ENCODE measurements at regions not wholly inside any gene's neighbourhood (a gene's known extent, or its start where the extent isn't known, plus 50 kb on each side); places are given as distances from the start of the nearest gene placed in this dataset.

DNA sequence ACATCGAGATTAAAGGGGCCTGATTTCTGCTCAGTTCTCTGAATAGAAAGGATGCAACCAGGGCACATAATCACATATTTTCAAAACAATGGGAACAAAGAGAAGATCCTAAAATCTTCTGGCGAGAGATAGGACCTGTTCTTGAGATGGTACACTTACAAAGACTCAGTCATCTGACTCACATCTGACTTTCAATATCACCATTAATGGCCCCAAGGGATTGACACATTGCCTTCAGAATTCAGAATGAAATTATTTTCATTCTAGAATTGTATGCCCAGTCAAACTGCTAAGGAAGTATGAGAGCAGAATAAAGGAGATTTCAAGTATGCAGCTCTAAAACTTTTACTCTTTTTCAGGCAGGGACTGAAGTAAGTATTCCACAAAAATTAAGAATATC lies 240.7 kb upstream of the POU3F2 start:
- Histone ChIP-seq H3K27me3 (replicated peaks; ENCODE audit: insufficient read depth, low read depth, low read length, poor library complexity) (no peaks in the 10 kb centered on the region), H3K9me3 (ENCODE audit: low read depth, low read length, poor library complexity, severe bottlenecking) (no peaks in the 10 kb centered on the region), H3K36me3 (ENCODE audit: insufficient read depth, low read length, poor library complexity, severe bottlenecking) (no peaks in the 10 kb centered on the region), H3K4me3 (ENCODE audit: low read depth, low read length, poor library complexity, severe bottlenecking) (no peak overlapping the region), H3K27ac (ENCODE audit: low read depth, low read length, poor library complexity, severe bottlenecking) (no peak overlapping the region), H3K4me1 (ENCODE audit: insufficient read depth, low read length, poor library complexity, severe bottlenecking) (no peaks in the 10 kb centered on the region)
- DNase-seq (ENCODE audit: low spot score), result no peak
- no TSS peak for BruUV-seq (replicated peaks)
- intact Hi-C loops (cut with micrococcal nuclease; ENCODE audit: unreplicated experiment), result no loop called here
- ChIA-PET CTCF (no interaction called here), POLR2A (ENCODE audit: low non-redundant PET) (no interaction called here)
- TF ChIP-seq EZH2 (IDR thresholded peaks at IDR 0.05; ENCODE audit: borderline replicate concordance, low read depth, low read length, poor library complexity, severe bottlenecking), result no peak
- TF ChIP-seq, protein P1, sequence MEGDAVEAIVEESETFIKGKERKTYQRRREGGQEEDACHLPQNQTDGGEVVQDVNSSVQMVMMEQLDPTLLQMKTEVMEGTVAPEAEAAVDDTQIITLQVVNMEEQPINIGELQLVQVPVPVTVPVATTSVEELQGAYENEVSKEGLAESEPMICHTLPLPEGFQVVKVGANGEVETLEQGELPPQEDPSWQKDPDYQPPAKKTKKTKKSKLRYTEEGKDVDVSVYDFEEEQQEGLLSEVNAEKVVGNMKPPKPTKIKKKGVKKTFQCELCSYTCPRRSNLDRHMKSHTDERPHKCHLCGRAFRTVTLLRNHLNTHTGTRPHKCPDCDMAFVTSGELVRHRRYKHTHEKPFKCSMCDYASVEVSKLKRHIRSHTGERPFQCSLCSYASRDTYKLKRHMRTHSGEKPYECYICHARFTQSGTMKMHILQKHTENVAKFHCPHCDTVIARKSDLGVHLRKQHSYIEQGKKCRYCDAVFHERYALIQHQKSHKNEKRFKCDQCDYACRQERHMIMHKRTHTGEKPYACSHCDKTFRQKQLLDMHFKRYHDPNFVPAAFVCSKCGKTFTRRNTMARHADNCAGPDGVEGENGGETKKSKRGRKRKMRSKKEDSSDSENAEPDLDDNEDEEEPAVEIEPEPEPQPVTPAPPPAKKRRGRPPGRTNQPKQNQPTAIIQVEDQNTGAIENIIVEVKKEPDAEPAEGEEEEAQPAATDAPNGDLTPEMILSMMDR (conservative IDR thresholded peaks at IDR 0.05; ENCODE audit: low read depth, low read length), result no peak

DNA sequence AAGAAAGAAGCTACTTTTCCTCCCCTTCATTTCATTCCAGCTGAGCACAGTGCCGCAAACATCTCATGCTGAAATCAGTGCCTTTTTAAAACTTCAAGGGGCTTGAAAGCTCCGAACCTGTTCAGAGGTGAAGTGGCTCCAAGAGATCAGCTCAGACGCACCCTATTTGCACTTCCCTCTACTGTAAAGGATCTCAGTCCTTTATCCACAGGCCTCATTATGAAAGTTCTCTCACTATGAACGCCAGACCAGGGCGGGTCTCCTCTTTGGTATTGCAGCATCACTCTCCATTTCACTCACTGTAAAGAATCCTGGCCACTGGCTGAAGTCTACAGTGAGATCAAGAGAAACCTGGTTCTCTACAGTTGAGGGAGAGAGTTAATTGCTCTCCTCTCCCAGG lies 232.7 kb upstream of the POU3F2 start:
- no TSS peak for BruUV-seq (replicated peaks)
- H3K4me1 ChIP-seq (ENCODE audit: insufficient read depth, low read length, poor library complexity, severe bottlenecking), result no peaks in the 10 kb centered on the region
- no peak overlapping the region for H3K27ac ChIP-seq (ENCODE audit: low read depth, low read length, poor library complexity, severe bottlenecking)
- intact Hi-C loops (cut with micrococcal nuclease; ENCODE audit: unreplicated experiment), result no loop called here
- TF ChIP-seq EZH2 (IDR thresholded peaks at IDR 0.05; ENCODE audit: borderline replicate concordance, low read depth, low read length, poor library complexity, severe bottlenecking), result no peak
- TF ChIP-seq, protein P1 (conservative IDR thresholded peaks at IDR 0.05; ENCODE audit: low read depth, low read length), result no peak
- no peak for DNase-seq (ENCODE audit: low spot score)
- no peaks in the 10 kb centered on the region for H3K9me3 ChIP-seq (ENCODE audit: low read depth, low read length, poor library complexity, severe bottlenecking)
- H3K4me3 ChIP-seq (ENCODE audit: low read depth, low read length, poor library complexity, severe bottlenecking), result no peak overlapping the region
- H3K27me3 ChIP-seq (replicated peaks; ENCODE audit: insufficient read depth, low read depth, low read length, poor library complexity), result no peaks in the 10 kb centered on the region
- CTCF ChIA-PET, result no interaction called here
- no peaks in the 10 kb centered on the region for H3K36me3 ChIP-seq (ENCODE audit: insufficient read depth, low read length, poor library complexity, severe bottlenecking)
- POLR2A ChIA-PET (ENCODE audit: low non-redundant PET), result no interaction called here

DNA sequence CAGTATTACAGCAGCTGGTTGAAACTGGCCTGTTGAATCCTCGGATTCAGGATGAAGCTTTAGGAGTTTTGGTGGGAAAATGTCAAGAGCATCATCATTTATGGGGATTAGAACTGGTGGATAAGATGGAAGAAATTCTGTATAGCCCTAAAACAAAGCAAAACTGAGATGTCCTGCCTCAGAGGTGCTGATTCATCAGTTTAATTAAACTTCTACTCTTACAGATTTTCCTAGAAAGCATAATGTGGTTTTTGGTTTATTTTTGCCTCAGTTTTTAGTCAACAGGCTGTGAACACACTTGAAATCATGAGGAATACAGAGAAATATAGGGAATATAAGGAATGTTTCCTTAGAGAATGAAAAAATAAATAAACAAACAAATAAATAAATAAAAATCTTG lies 228.7 kb upstream of the POU3F2 start:
- no peak overlapping the region for H3K27ac ChIP-seq (ENCODE audit: low read depth, low read length, poor library complexity, severe bottlenecking)
- intact Hi-C loops (cut with micrococcal nuclease; ENCODE audit: unreplicated experiment), result no loop called here
- no TSS peak for BruUV-seq (replicated peaks)
- no peaks in the 10 kb centered on the region for H3K9me3 ChIP-seq (ENCODE audit: low read depth, low read length, poor library complexity, severe bottlenecking)
- H3K27me3 ChIP-seq (replicated peaks; ENCODE audit: insufficient read depth, low read depth, low read length, poor library complexity), result no peaks in the 10 kb centered on the region
- ChIA-PET POLR2A (ENCODE audit: low non-redundant PET) (no interaction called here), CTCF (no interaction called here)
- H3K4me1 ChIP-seq (ENCODE audit: insufficient read depth, low read length, poor library complexity, severe bottlenecking), result no peaks in the 10 kb centered on the region
- no peak for DNase-seq (ENCODE audit: low spot score)
- no peaks in the 10 kb centered on the region for H3K36me3 ChIP-seq (ENCODE audit: insufficient read depth, low read length, poor library complexity, severe bottlenecking)
- no peak overlapping the region for H3K4me3 ChIP-seq (ENCODE audit: low read depth, low read length, poor library complexity, severe bottlenecking)
- no peak for TF ChIP-seq EZH2 (IDR thresholded peaks at IDR 0.05; ENCODE audit: borderline replicate concordance, low read depth, low read length, poor library complexity, severe bottlenecking)
- TF ChIP-seq, protein P1 (conservative IDR thresholded peaks at IDR 0.05; ENCODE audit: low read depth, low read length), result no peak
